ENCODE measurements at regions not wholly inside any gene's neighbourhood (a gene's known extent, or its start where the extent isn't known, plus 50 kb on each side); places are given as distances from the start of the nearest gene placed in this dataset.

- Histone ChIP-seq H3K4me1 (no peaks in the 10 kb centered on the region), H3K27ac (replicated peaks) (no peak overlapping the region), H3K27me3 (ENCODE audit: low read depth) (no peaks in the 10 kb centered on the region), H3K4me3 (no peak overlapping the region), H3K36me3 (no peaks in the 10 kb centered on the region), H3K9me3 (replicated peaks) (no peaks in the 10 kb centered on the region)
- intact Hi-C loops (cut with micrococcal nuclease): no loop called here
- DNase-seq: no peak
- TF ChIP-seq CTCF (IDR thresholded peaks at IDR 0.05; ENCODE audit: borderline replicate concordance): no peak
These were observed 163.1 kb upstream of the PTCH1 start for GRCh38 chr9:95679874-95680273.

- Histone ChIP-seq H3K9me3 (replicated peaks) (no peaks in the 10 kb centered on the region), H3K4me1 (no peaks in the 10 kb centered on the region), H3K4me3 (no peak overlapping the region), H3K27ac (replicated peaks) (no peak overlapping the region), H3K36me3 (no peaks in the 10 kb centered on the region), H3K27me3 (ENCODE audit: low read depth) (no peaks in the 10 kb centered on the region)
- TF ChIP-seq CTCF (IDR thresholded peaks at IDR 0.05; ENCODE audit: borderline replicate concordance): no peak
- intact Hi-C loops (cut with micrococcal nuclease): no loop called here
- DNase-seq: no peak
These were observed 162.0 kb upstream of the PTCH1 start for GRCh38 chr9:95678759-95679158.

- TF ChIP-seq CTCF (IDR thresholded peaks at IDR 0.05; ENCODE audit: borderline replicate concordance): no peak
- intact Hi-C loops (cut with micrococcal nuclease): no loop called here
- DNase-seq: no peak
- Histone ChIP-seq H3K4me1 (no peaks in the 10 kb centered on the region), H3K36me3 (no peaks in the 10 kb centered on the region), H3K4me3 (no peak overlapping the region), H3K27ac (replicated peaks) (no peak overlapping the region), H3K27me3 (ENCODE audit: low read depth) (peaks cover 21% of the 10 kb centered on the region), H3K9me3 (replicated peaks) (no peaks in the 10 kb centered on the region)
These were observed 153.4 kb upstream of the PTCH1 start for GRCh38 chr9:95670122-95670521.

DNA sequence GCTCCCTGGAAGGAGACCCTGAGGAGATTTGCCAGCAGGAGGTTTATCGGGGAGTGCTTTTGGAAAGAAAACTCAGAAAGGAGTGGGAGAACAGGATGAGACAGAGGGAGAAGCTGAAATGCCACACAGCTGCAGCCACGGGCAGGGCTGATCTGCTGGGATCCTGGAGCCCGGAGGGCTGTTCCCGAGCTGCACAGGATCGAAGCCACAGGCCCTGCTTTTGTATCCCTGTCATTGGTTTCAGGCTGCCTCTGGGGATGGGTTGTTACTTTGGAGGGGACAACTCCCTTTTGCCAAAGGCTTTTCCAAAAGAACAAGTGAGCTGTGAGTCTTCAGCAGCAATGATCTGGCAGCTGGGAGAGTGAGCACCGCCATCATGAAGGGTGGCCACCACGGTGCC lies 152.5 kb upstream of the PTCH1 start:
- intact Hi-C loops (cut with micrococcal nuclease): no loop called here
- Histone ChIP-seq H3K36me3 (no peaks in the 10 kb centered on the region), H3K9me3 (replicated peaks) (no peaks in the 10 kb centered on the region), H3K4me1 (no peaks in the 10 kb centered on the region), H3K27ac (replicated peaks) (no peak overlapping the region), H3K27me3 (ENCODE audit: low read depth) (peaks cover 30% of the 10 kb centered on the region), H3K4me3 (no peak overlapping the region)
- TF ChIP-seq CTCF (IDR thresholded peaks at IDR 0.05; ENCODE audit: borderline replicate concordance): no peak
- DNase-seq: no peak

DNA sequence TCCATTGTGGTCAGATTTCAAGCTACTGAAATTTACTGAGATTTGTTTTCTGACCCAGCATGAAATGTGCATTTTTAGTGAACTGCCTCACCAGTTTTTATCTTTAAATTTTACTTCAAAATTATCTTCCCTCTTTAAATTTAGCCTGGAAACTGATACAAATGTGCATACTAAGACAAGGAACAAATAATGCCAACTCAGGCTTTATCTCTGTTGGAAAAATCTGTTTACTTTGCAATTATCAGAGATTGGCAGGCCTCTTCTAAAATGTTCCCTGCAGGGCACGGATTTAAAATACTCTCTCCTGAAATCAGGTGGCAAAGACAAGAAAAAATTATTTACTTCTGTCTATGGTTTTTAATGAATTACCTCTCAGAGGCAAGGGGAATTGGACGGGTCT lies 151.0 kb upstream of the PTCH1 start:
- Histone ChIP-seq H3K36me3 (no peaks in the 10 kb centered on the region), H3K9me3 (replicated peaks) (no peaks in the 10 kb centered on the region), H3K27me3 (ENCODE audit: low read depth) (peaks cover 30% of the 10 kb centered on the region), H3K4me1 (no peaks in the 10 kb centered on the region), H3K4me3 (no peak overlapping the region), H3K27ac (replicated peaks) (no peak overlapping the region)
- intact Hi-C loops (cut with micrococcal nuclease): no loop called here
- no peak for DNase-seq
- TF ChIP-seq CTCF (IDR thresholded peaks at IDR 0.05; ENCODE audit: borderline replicate concordance): no peak

GRCh38 chr9:95666785-95667155 lies 150.0 kb upstream of the PTCH1 start:
- Histone ChIP-seq H3K36me3 (no peaks in the 10 kb centered on the region), H3K4me3 (no peak overlapping the region), H3K27me3 (ENCODE audit: low read depth) (peaks cover 30% of the 10 kb centered on the region), H3K4me1 (no peaks in the 10 kb centered on the region), H3K27ac (replicated peaks) (no peak overlapping the region), H3K9me3 (replicated peaks) (no peaks in the 10 kb centered on the region)
- no peak for TF ChIP-seq CTCF (IDR thresholded peaks at IDR 0.05; ENCODE audit: borderline replicate concordance)
- no peak for DNase-seq
- intact Hi-C loops (cut with micrococcal nuclease): no loop called here

All from left ventricle myocardium inferior (tissue), 1 donor.